ENCODE measurements at regions not wholly inside any gene's neighbourhood (a gene's known extent, or its start where the extent isn't known, plus 50 kb on each side); places are given as distances from the start of the nearest gene placed in this dataset.

- TF ChIP-seq REST (IDR thresholded peaks at IDR 0.05; ENCODE audit: insufficient read depth in 1 of 2, low read depth in 2 of 2, low read length in 2 of 2) (no peak), SIN3A (IDR thresholded peaks at IDR 0.05; ENCODE audit: borderline replicate concordance, insufficient read depth, low read length) (no peak), TAF1 (IDR thresholded peaks at IDR 0.05; ENCODE audit: borderline replicate concordance, insufficient read depth, low read length) (no peak), POLR2AphosphoS5 (IDR thresholded peaks at IDR 0.05; ENCODE audit: low read depth, low read length) (no peak), FOXP2 (optimal IDR thresholded peaks at IDR 0.05; ENCODE audit: borderline replicate concordance, extremely low read depth, extremely low read length, insufficient read depth) (no peak)
Measured at GRCh38 chr6:14658886-14659561, 541.5 kb downstream of the CD83 start.

- no peak for TF ChIP-seq POLR2AphosphoS5 (IDR thresholded peaks at IDR 0.05; ENCODE audit: low read depth, low read length)
Measured at GRCh38 chr6:14659841-14660240, 542.3 kb downstream of the CD83 start.

GRCh38 chr6:14660806-14661579, 543.4 kb downstream of the CD83 start:
- TF ChIP-seq TAF1 (IDR thresholded peaks at IDR 0.05; ENCODE audit: borderline replicate concordance, insufficient read depth, low read length) = no peak
- no peak for TF ChIP-seq REST (IDR thresholded peaks at IDR 0.05; ENCODE audit: insufficient read depth in 1 of 2, low read depth in 2 of 2, low read length in 2 of 2)
- no peak for TF ChIP-seq SIN3A (IDR thresholded peaks at IDR 0.05; ENCODE audit: borderline replicate concordance, insufficient read depth, low read length)
- no peak for TF ChIP-seq POLR2AphosphoS5 (IDR thresholded peaks at IDR 0.05; ENCODE audit: low read depth, low read length)
- no peak for TF ChIP-seq FOXP2 (optimal IDR thresholded peaks at IDR 0.05; ENCODE audit: borderline replicate concordance, extremely low read depth, extremely low read length, insufficient read depth)

- TF ChIP-seq SIN3A (IDR thresholded peaks at IDR 0.05; ENCODE audit: borderline replicate concordance, insufficient read depth, low read length) (no peak), REST (IDR thresholded peaks at IDR 0.05; ENCODE audit: insufficient read depth in 1 of 2, low read depth in 2 of 2, low read length in 2 of 2) (no peak), POLR2AphosphoS5 (IDR thresholded peaks at IDR 0.05; ENCODE audit: low read depth, low read length) (no peak), FOXP2 (optimal IDR thresholded peaks at IDR 0.05; ENCODE audit: borderline replicate concordance, extremely low read depth, extremely low read length, insufficient read depth) (no peak), TAF1 (IDR thresholded peaks at IDR 0.05; ENCODE audit: borderline replicate concordance, insufficient read depth, low read length) (no peak)
Measured at GRCh38 chr6:14661691-14662090, 544.1 kb downstream of the CD83 start.

GRCh38 chr6:14664112-14664601, 546.6 kb downstream of the CD83 start:
- no peak for TF ChIP-seq FOXP2 (optimal IDR thresholded peaks at IDR 0.05; ENCODE audit: borderline replicate concordance, extremely low read depth, extremely low read length, insufficient read depth)
- no peak for TF ChIP-seq POLR2AphosphoS5 (IDR thresholded peaks at IDR 0.05; ENCODE audit: low read depth, low read length)
- no peak for TF ChIP-seq TAF1 (IDR thresholded peaks at IDR 0.05; ENCODE audit: borderline replicate concordance, insufficient read depth, low read length)
- TF ChIP-seq REST (IDR thresholded peaks at IDR 0.05; ENCODE audit: insufficient read depth in 1 of 2, low read depth in 2 of 2, low read length in 2 of 2) = no peak
- no peak for TF ChIP-seq SIN3A (IDR thresholded peaks at IDR 0.05; ENCODE audit: borderline replicate concordance, insufficient read depth, low read length)
